ENCODE measurements at regions not wholly inside any gene's neighbourhood (a gene's known extent, or its start where the extent isn't known, plus 50 kb on each side); places are given as distances from the start of the nearest gene placed in this dataset.
"Not testable (repeated sequence)": the region's sequence is repeated elsewhere in the genome, so short reads cannot be mapped to it uniquely, and the experiment has no call there.

DNA sequence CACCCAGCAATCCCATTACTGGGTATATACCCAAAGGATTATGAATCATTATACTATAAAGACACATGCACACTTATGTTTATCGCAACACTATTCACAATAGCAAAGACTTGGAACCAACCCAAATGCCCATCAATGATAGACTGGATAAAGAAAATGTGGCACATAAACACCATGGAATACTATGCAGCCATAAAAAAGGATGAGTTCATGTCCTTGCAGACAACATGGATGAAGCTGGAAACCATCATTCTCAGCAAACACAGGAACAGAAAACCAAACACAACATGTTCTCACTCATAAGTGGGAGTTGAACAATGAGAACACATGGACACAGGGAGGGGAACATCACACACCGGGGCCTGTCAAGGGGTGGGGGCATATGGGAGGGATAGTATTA is 169.1 kb upstream of the RBBP8 start:
- TF ChIP-seq, protein P1, sequence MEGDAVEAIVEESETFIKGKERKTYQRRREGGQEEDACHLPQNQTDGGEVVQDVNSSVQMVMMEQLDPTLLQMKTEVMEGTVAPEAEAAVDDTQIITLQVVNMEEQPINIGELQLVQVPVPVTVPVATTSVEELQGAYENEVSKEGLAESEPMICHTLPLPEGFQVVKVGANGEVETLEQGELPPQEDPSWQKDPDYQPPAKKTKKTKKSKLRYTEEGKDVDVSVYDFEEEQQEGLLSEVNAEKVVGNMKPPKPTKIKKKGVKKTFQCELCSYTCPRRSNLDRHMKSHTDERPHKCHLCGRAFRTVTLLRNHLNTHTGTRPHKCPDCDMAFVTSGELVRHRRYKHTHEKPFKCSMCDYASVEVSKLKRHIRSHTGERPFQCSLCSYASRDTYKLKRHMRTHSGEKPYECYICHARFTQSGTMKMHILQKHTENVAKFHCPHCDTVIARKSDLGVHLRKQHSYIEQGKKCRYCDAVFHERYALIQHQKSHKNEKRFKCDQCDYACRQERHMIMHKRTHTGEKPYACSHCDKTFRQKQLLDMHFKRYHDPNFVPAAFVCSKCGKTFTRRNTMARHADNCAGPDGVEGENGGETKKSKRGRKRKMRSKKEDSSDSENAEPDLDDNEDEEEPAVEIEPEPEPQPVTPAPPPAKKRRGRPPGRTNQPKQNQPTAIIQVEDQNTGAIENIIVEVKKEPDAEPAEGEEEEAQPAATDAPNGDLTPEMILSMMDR (IDR thresholded peaks at IDR 0.05): not testable (repeated sequence)
- TF ChIP-seq POLR2A (IDR thresholded peaks at IDR 0.05): not testable (repeated sequence)

Data from suprapubic skin (tissue), 3 donors.